DND-41 (cell line): ENCODE measurements at regions not wholly inside any gene's neighbourhood (a gene's known extent, or its start where the extent isn't known, plus 50 kb on each side); places are given as distances from the start of the nearest gene placed in this dataset.

Source experiments
- CTCF ChIP-seq: IDR thresholded peaks from 2 replicates; pipeline ENCODE4 v1.5.1; 2012; ENCODE audit warnings: borderline replicate concordance, low read length, moderate library complexity, mild to moderate bottlenecking; ENCODE audit not compliant: poor library complexity, severe bottlenecking; ENCODE audit errors: extremely low read depth
- EZH2 ChIP-seq: IDR thresholded peaks from 3 replicates; pipeline ENCODE4 v1.6.1; 2012; ENCODE audit warnings: borderline replicate concordance, low read depth, mild to moderate bottlenecking, moderate library complexity, low read length, inconsistent platforms; ENCODE audit not compliant: severe bottlenecking

DNA sequence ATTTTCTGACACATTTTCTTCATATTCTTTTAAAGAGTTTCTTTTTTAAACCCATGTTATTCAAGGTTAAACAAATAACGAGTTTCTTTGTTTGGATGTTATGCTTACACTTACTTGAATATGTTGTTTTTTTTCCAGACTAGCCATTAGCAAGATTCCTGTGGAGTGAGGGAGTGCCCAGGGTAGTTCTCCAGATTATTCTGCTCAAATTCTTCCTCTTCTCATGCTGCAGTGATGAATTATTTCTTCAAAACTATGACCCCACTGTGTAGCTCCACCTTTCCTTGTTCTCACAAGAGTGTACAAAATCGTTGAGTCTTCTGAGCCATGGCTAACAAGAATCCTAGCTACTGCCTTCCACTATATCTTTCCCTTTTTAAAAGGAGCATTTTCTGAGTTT, 134.1 kb upstream of the ELOVL6 start:
- TF ChIP-seq CTCF: no peak
- no peak for TF ChIP-seq EZH2
